HL-60 (cell line): ENCODE measurements at regions not wholly inside any gene's neighbourhood (a gene's known extent, or its start where the extent isn't known, plus 50 kb on each side); places are given as distances from the start of the nearest gene placed in this dataset.

ENCODE experiments used
- GABPA ChIP-seq: IDR thresholded peaks from 2 replicates; pipeline ENCODE4 v1.6.1; 2012; ENCODE audit warnings: low read depth
- POLR2AphosphoS5 ChIP-seq: IDR thresholded peaks from 2 replicates; pipeline ENCODE4 v1.6.1; 2012; ENCODE audit warnings: low read depth
- REST ChIP-seq: IDR thresholded peaks from 2 replicates; pipeline ENCODE4 v1.6.1; 2012; ENCODE audit warnings: low read depth; ENCODE audit not compliant: insufficient replicate concordance
- SPI1 ChIP-seq: IDR thresholded peaks from 2 replicates; pipeline ENCODE4 v1.6.1; 2012; ENCODE audit warnings: low read depth, mild to moderate bottlenecking, borderline replicate concordance
- TF ChIP-seq, protein P1 (sequence below): IDR thresholded peaks from one replicate; pipeline ENCODE4 v1.5.1; 2011; ENCODE audit warnings: low read length, control low read depth, inconsistent platforms; ENCODE audit not compliant: insufficient read depth

- TF ChIP-seq, protein P1, sequence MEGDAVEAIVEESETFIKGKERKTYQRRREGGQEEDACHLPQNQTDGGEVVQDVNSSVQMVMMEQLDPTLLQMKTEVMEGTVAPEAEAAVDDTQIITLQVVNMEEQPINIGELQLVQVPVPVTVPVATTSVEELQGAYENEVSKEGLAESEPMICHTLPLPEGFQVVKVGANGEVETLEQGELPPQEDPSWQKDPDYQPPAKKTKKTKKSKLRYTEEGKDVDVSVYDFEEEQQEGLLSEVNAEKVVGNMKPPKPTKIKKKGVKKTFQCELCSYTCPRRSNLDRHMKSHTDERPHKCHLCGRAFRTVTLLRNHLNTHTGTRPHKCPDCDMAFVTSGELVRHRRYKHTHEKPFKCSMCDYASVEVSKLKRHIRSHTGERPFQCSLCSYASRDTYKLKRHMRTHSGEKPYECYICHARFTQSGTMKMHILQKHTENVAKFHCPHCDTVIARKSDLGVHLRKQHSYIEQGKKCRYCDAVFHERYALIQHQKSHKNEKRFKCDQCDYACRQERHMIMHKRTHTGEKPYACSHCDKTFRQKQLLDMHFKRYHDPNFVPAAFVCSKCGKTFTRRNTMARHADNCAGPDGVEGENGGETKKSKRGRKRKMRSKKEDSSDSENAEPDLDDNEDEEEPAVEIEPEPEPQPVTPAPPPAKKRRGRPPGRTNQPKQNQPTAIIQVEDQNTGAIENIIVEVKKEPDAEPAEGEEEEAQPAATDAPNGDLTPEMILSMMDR, result no peak
- TF ChIP-seq SPI1 (no peak), POLR2AphosphoS5 (no peak), REST (no peak), GABPA (no peak)
Observed at GRCh38 chr3:181660337-181660736, 51.4 kb upstream of the SOX2 start.
